Body of pancreas (tissue), 4 donors: ENCODE measurements at regions not wholly inside any gene's neighbourhood (a gene's known extent, or its start where the extent isn't known, plus 50 kb on each side); places are given as distances from the start of the nearest gene placed in this dataset.

ENCODE experiments used
- ATAC-seq: fragments of 150-250 bp; one replicate; pipeline ENCODE4 v1.9.1; 2016
- DNase-seq, 4 donors: peaks; one replicate each; pipeline ENCODE4 v3.0.0-alpha.2; 2019
- H3K27ac ChIP-seq, 4 donors: fragments of 200-600 bp; sonication (generic); 1 replicate in 3 of 4; 2 replicates in 1 of 4; pipeline versions ENCODE4 v1.5.1 to v1.6.1; 2016 to 2019; ENCODE audit warnings: mild to moderate bottlenecking in 1 of 4, mixed read lengths in 1 of 4, moderate library complexity in 1 of 4
- H3K27me3 ChIP-seq, 2 donors: fragments of 200-600 bp; sonication (generic); one replicate each; pipeline ENCODE4 v1.6.0; 2016; ENCODE audit warnings: mild to moderate bottlenecking in 1 of 2
- H3K36me3 ChIP-seq, 2 donors: fragments of 200-600 bp; sonication (generic); replicated peaks in 1 of 2; 2 replicates each; pipeline ENCODE4 v1.5.1; 2016; ENCODE audit warnings: low read depth in 2 of 2; ENCODE audit not compliant: insufficient read depth in 1 of 2
- H3K4me1 ChIP-seq: fragments of 200-600 bp; sonication (generic); one replicate; pipeline ENCODE4 v1.6.0; 2016
- H3K4me3 ChIP-seq, 2 donors: fragments of 200-600 bp; sonication (generic); 1 replicate in 1 of 2; 2 replicates in 1 of 2; pipeline ENCODE4 v1.5.1; 2016 to 2019
- H3K9me3 ChIP-seq, 3 donors: fragments of 200-600 bp; sonication (generic); 1 replicate in 2 of 3; 2 replicates in 1 of 3; pipeline ENCODE4 v1.5.1; 2016
- CTCF ChIP-seq, 7 experiments: fragments of 450-650 bp in 4 of 7; fragments of 200-600 bp in 3 of 7; sonication (generic) in 3 of 7; IDR thresholded peaks; one replicate each; pipeline ENCODE4 v1.5.1; 2016 to 2019; ENCODE audit warnings: antibody characterized with exemption in 7 of 7
- POLR2A ChIP-seq, 3 donors: fragments of 450-650 bp; IDR thresholded peaks; one replicate each; pipeline ENCODE4 v1.6.1; 2016; ENCODE audit warnings: antibody characterized with exemption in 3 of 3, mild to moderate bottlenecking in 2 of 3
- WGBS, 2 donors: methylation state at CpG; one replicate each; pipeline ENCODE4 v1.1.5; 2017; 5-methylcytosine and 5-hydroxymethylcytosine counted together
- intact Hi-C: fragments of 100-400 bp; cut with DNase I; formaldehyde crosslinking; loops from one replicate; pipeline ENCODE4 v1.15.1; 2023

GRCh38 chr20:55365745-55366144 is 639.6 kb downstream of the CBLN4 start:
- intact Hi-C loops, result no loop called here

GRCh38 chr20:55360895-55361294 is 644.4 kb downstream of the CBLN4 start:
- Histone ChIP-seq H3K4me3 (no peak overlapping the region), H3K4me1 (no peaks in the 10 kb centered on the region), H3K27ac (no peak overlapping the region), H3K36me3 (no peaks in the 10 kb centered on the region), H3K27me3 (no peaks in the 10 kb centered on the region), H3K9me3 (no peaks in the 10 kb centered on the region)
- no peak for TF ChIP-seq POLR2A (IDR thresholded peaks at IDR 0.05)
- TF ChIP-seq CTCF (IDR thresholded peaks at IDR 0.05), result no peak
- 97 to 100% methylated on average over 1 of the region's 1 CpG for WGBS, 2 donors
- no peak for DNase-seq
- ATAC-seq, result no peak
- intact Hi-C loops, result no loop called here

More at GRCh38 chr20:55365745-55366144, 639.6 kb downstream of the CBLN4 start:
- Histone ChIP-seq H3K27me3 (no peaks in the 10 kb centered on the region), H3K27ac (no peak overlapping the region), H3K4me1 (no peaks in the 10 kb centered on the region), H3K9me3 (no peaks in the 10 kb centered on the region), H3K36me3 (no peaks in the 10 kb centered on the region), H3K4me3 (no peak overlapping the region)
- no peak for TF ChIP-seq POLR2A (IDR thresholded peaks at IDR 0.05)
- TF ChIP-seq CTCF (IDR thresholded peaks at IDR 0.05), result no peak
- no peak for DNase-seq
- ATAC-seq, result no peak
- 68 to 72% methylated on average over 3 of the region's 3 CpGs for WGBS, 2 donors

- H3K4me3 ChIP-seq, result no peak overlapping the region
- DNase-seq (no peak), ATAC-seq (no peak)
- no peak for TF ChIP-seq POLR2A (IDR thresholded peaks at IDR 0.05)
- no peak for TF ChIP-seq CTCF (IDR thresholded peaks at IDR 0.05)
- H3K27ac ChIP-seq, result no peak overlapping the region
- no peaks in the 10 kb centered on the region for H3K9me3 ChIP-seq
- H3K4me1 ChIP-seq, result no peaks in the 10 kb centered on the region
- no peaks in the 10 kb centered on the region for H3K36me3 ChIP-seq
- 12 to 15% methylated on average over 3 of the region's 3 CpGs for WGBS, 2 donors
- intact Hi-C loops, result no loop called here
- H3K27me3 ChIP-seq, result no peaks in the 10 kb centered on the region
Observed at GRCh38 chr20:55354720-55355119, 650.6 kb downstream of the CBLN4 start.

GRCh38 chr20:55353206-55353605 is 652.1 kb downstream of the CBLN4 start:
- no peaks in the 10 kb centered on the region for H3K4me1 ChIP-seq
- H3K36me3 ChIP-seq, result no peaks in the 10 kb centered on the region
- DNase-seq (no peak), ATAC-seq (no peak)
- H3K9me3 ChIP-seq, result no peaks in the 10 kb centered on the region
- H3K27me3 ChIP-seq, result no peaks in the 10 kb centered on the region
- TF ChIP-seq POLR2A (IDR thresholded peaks at IDR 0.05) (no peak), CTCF (IDR thresholded peaks at IDR 0.05) (no peak)
- H3K4me3 ChIP-seq, result no peak overlapping the region
- 70 to 71% methylated on average over 1 of the region's 1 CpG for WGBS, 2 donors
- intact Hi-C loops, result no loop called here
- no peak overlapping the region for H3K27ac ChIP-seq

GRCh38 chr20:55348223-55348622 is 657.1 kb downstream of the CBLN4 start:
- no peaks in the 10 kb centered on the region for H3K9me3 ChIP-seq
- ATAC-seq, result no peak
- no peaks in the 10 kb centered on the region for H3K4me1 ChIP-seq
- no peak overlapping the region for H3K27ac ChIP-seq
- no peak for DNase-seq
- WGBS, 2 donors, result 22 to 35% methylated on average over 5 of the region's 5 CpGs
- intact Hi-C loops, result no loop called here
- H3K36me3 ChIP-seq, result no peaks in the 10 kb centered on the region
- H3K27me3 ChIP-seq, result no peaks in the 10 kb centered on the region
- no peak overlapping the region for H3K4me3 ChIP-seq
- TF ChIP-seq POLR2A (IDR thresholded peaks at IDR 0.05), result no peak
- TF ChIP-seq CTCF (IDR thresholded peaks at IDR 0.05), result no peak
